WTC11 (cell line): ENCODE measurements at regions not wholly inside any gene's neighbourhood (a gene's known extent, or its start where the extent isn't known, plus 50 kb on each side); places are given as distances from the start of the nearest gene placed in this dataset.

ENCODE experiments used
- CTCF ChIP-seq: fragments of 200-600 bp; IDR thresholded peaks from 2 replicates; pipeline ENCODE4 v1.8.0; 2022; ENCODE audit warnings: antibody characterized with exemption
- E2F1 ChIP-seq: sonication (generic); formaldehyde crosslinking; IDR thresholded peaks from 2 replicates; pipeline ENCODE4 v1.8.0; 2022; ENCODE audit warnings: mild to moderate bottlenecking, missing genetic modification reagents
- NR3C1 ChIP-seq: sonication (generic); formaldehyde crosslinking; conservative IDR thresholded peaks from 2 replicates; pipeline ENCODE4 v1.8.1; 2023; ENCODE audit warnings: low read depth, mild to moderate bottlenecking, missing genetic modification reagents
- PREB ChIP-seq: sonication (generic); formaldehyde crosslinking; IDR thresholded peaks from 2 replicates; pipeline ENCODE4 v1.8.1; 2022; ENCODE audit warnings: mild to moderate bottlenecking, missing genetic modification reagents, moderate library complexity, borderline replicate concordance
- TP53 ChIP-seq: sonication (generic); formaldehyde crosslinking; IDR thresholded peaks from 2 replicates; pipeline ENCODE4 v1.8.1; 2023; ENCODE audit warnings: mild to moderate bottlenecking, missing genetic modification reagents
- ZNF138 ChIP-seq: sonication (generic); formaldehyde crosslinking; conservative IDR thresholded peaks from 2 replicates; pipeline ENCODE4 v1.8.1; 2022; ENCODE audit warnings: mild to moderate bottlenecking, moderate library complexity, missing genetic modification reagents
- ZNF416 ChIP-seq: fragments of 250-450 bp; sonication (Bioruptor Pico); IDR thresholded peaks from 2 replicates; pipeline ENCODE4 v1.9.0; 2021; ENCODE audit warnings: mild to moderate bottlenecking, inconsistent platforms

- TF ChIP-seq TP53 (CRISPR knock-in tag) (no peak), PREB (CRISPR knock-in tag) (no peak), CTCF (no peak), E2F1 (CRISPR knock-in tag) (no peak), NR3C1 (no peak), ZNF416 (CRISPR knock-in tag) (no peak), ZNF138 (CRISPR knock-in tag) (no peak)
Measured at GRCh38 chr6:72464246-72464645, 157.6 kb upstream of the KCNQ5 start.
